ENCODE measurements at regions not wholly inside any gene's neighbourhood (a gene's known extent, or its start where the extent isn't known, plus 50 kb on each side); places are given as distances from the start of the nearest gene placed in this dataset.

- no peaks in the 10 kb centered on the region for H3K4me1 ChIP-seq
- intact Hi-C loops (cut with DNase I) = no loop called here
- FAIRE-seq (no peak), ATAC-seq (no peak), DNase-seq (no peak)
- no peaks in the 10 kb centered on the region for H3K36me3 ChIP-seq
- no peak overlapping the region for H3K4me3 ChIP-seq
- no peaks in the 10 kb centered on the region for H3K9me3 ChIP-seq
- no peaks in the 10 kb centered on the region for H3K27me3 ChIP-seq
- TF ChIP-seq CTCF (IDR thresholded peaks at IDR 0.05) = no peak
- H3K27ac ChIP-seq = no peak overlapping the region
- 43 to 44% methylated on average over 5 of the region's 5 CpGs for WGBS, 2 donors
Observed at GRCh38 chr3:8095724-8096123, 405.9 kb upstream of the LMCD1 start.

GRCh38 chr3:8097690-8098089, 403.9 kb upstream of the LMCD1 start:
- DNase-seq = no peak
- no peaks in the 10 kb centered on the region for H3K27me3 ChIP-seq
- FAIRE-seq = no peak
- no peak for ATAC-seq
- H3K4me1 ChIP-seq = no peaks in the 10 kb centered on the region
- 80 to 84% methylated on average over 4 of the region's 4 CpGs for WGBS, 2 donors
- no peak overlapping the region for H3K4me3 ChIP-seq
- H3K9me3 ChIP-seq = no peaks in the 10 kb centered on the region
- intact Hi-C loops (cut with DNase I) = no loop called here
- TF ChIP-seq CTCF (IDR thresholded peaks at IDR 0.05) = no peak
- no peak overlapping the region for H3K27ac ChIP-seq
- no peaks in the 10 kb centered on the region for H3K36me3 ChIP-seq

GRCh38 chr3:8103954-8104353, 397.7 kb upstream of the LMCD1 start:
- H3K36me3 ChIP-seq = no peaks in the 10 kb centered on the region
- no peak for FAIRE-seq
- TF ChIP-seq CTCF (IDR thresholded peaks at IDR 0.05) = no peak
- DNase-seq = no peak
- H3K27ac ChIP-seq = no peak overlapping the region
- no peaks in the 10 kb centered on the region for H3K9me3 ChIP-seq
- H3K4me1 ChIP-seq = no peaks in the 10 kb centered on the region
- intact Hi-C loops (cut with DNase I) = no loop called here
- WGBS, 2 donors = 70 to 78% methylated on average over 3 of the region's 3 CpGs
- no peak for ATAC-seq
- no peak overlapping the region for H3K4me3 ChIP-seq
- no peaks in the 10 kb centered on the region for H3K27me3 ChIP-seq

GRCh38 chr3:8106921-8107320, 394.7 kb upstream of the LMCD1 start:
- no peak for FAIRE-seq
- Histone ChIP-seq H3K9me3 (no peaks in the 10 kb centered on the region), H3K27ac (no peak overlapping the region), H3K36me3 (no peaks in the 10 kb centered on the region), H3K4me3 (no peak overlapping the region), H3K27me3 (no peaks in the 10 kb centered on the region), H3K4me1 (no peaks in the 10 kb centered on the region)
- no peak for TF ChIP-seq CTCF (IDR thresholded peaks at IDR 0.05)
- ATAC-seq = no peak
- DNase-seq = no peak
- intact Hi-C loops (cut with DNase I) = no loop called here
- 93 to 97% methylated on average over 2 of the region's 2 CpGs for WGBS, 2 donors

- intact Hi-C loops (cut with DNase I) = no loop called here
- peak; percentile 81 to 99 (median 95) for ATAC-seq
- no peaks in the 10 kb centered on the region for H3K4me1 ChIP-seq
- H3K27me3 ChIP-seq = no peaks in the 10 kb centered on the region
- H3K36me3 ChIP-seq = no peaks in the 10 kb centered on the region
- 19 to 24% methylated on average over 14 of the region's 14 CpGs for WGBS, 2 donors
- H3K27ac ChIP-seq = no peak overlapping the region
- peak overlapping the region in 1 of 4 donors; percentile 9 for H3K4me3 ChIP-seq
- H3K9me3 ChIP-seq = no peaks in the 10 kb centered on the region
- no peak for FAIRE-seq
- peak; percentile 31 to 70 (median 50) for TF ChIP-seq CTCF (IDR thresholded peaks at IDR 0.05)
- DNase-seq = peak in 3 of 6 donors; percentile 17 to 67 (median 26)
Observed at GRCh38 chr3:8110966-8111798, 390.4 kb upstream of the LMCD1 start.

Data from pancreas (tissue), 10 donors.